Fibroblast of peridontal ligament (primary cell): ENCODE measurements at regions not wholly inside any gene's neighbourhood (a gene's known extent, or its start where the extent isn't known, plus 50 kb on each side); places are given as distances from the start of the nearest gene placed in this dataset.

ENCODE experiments used
- DNase-seq: peaks from one replicate; pipeline ENCODE4 v3.0.0-alpha.2; 2010; ENCODE audit errors: extremely low read depth

- DNase-seq = no peak
Observed at GRCh38 chr14:22047115-22047514, 373.5 kb upstream of the OR4E1 start.

GRCh38 chr14:22046063-22046462 is 372.4 kb upstream of the OR4E1 start:
- DNase-seq = no peak

DNA sequence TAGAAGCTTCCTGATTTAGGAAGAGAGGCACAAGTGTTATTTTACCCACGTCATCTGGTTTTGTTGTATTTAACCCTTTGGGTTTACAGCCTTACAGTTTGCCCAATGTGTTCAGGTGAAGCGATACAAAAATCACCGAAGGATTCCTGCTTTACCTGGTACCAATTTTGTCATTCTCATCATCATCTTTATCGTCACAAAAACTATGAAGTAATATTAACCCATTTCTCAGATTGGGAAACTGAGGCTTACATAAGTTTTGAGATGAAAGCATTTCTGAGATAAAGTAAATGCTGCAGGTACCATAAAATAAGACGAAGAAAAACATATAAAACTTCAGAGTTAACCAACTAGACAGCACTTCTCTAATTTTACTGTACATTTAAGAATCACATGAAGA is 370.6 kb upstream of the OR4E1 start:
- DNase-seq = no peak

- DNase-seq = no peak
Observed at GRCh38 chr14:22040781-22041125, 367.1 kb upstream of the OR4E1 start.

DNA sequence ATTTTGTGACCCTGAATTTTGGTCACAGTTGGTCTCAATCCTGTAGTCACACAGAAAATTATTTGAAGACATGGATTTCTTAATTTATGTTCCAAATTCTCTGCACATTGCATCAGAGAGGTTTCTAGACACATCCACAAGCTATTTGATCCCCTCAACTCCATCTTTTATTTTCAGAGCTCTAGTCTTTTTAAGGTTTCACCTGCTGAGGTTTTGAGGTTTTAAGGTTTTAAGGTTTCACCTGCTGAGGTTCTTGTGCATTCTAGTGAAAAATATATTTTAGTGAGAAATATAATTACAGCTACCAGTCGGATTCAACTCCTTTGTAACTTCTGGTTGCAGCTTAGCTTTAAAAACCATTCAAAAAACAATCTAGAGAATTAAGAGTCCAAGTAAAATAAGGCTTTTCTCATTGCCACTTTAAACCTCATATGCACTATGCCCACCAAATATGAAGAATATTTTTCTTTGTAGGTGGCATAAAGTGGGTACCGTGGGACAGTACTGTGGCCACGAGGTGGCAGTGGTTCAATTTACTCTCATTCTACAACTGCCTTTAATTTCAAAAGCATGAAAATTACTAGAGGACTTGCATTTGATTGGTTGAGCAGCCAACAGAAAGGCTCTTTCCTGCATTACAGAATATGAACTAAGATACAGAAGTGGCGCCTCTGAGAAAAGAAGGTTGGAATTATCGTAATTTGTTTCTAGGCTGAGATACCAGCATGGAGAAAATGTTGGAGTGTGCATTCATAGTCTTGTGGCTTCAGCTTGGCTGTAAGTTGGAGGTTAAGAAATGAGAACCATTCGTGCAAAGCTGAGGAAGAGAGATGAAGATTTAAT is 366.5 kb upstream of the OR4E1 start:
- DNase-seq = no peak

- no peak for DNase-seq
Observed at GRCh38 chr14:22036541-22037239, 363.1 kb upstream of the OR4E1 start.

DNA sequence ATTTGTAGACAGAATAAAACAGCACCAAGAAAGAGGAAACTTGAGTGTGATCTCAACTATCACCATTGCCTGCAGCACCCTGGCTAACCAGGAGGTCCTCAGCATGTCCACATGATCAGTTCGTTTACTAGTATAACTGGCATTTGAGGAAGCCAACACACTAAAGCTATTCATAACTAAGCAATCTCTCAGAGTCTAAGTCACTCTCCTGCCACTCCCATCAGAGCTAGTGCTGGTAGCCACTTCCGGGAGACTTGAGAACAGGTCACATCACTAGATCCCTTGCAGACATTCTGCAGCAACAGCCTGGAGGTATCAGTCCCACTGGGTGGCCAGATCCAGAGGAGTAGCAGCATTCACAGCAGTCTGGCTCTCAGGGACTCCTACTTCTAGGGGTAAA is 352.9 kb upstream of the OR4E1 start:
- DNase-seq = no peak

- DNase-seq = no peak
Observed at GRCh38 chr14:22025879-22026278, 352.3 kb upstream of the OR4E1 start.

GRCh38 chr14:22024137-22024536 is 350.5 kb upstream of the OR4E1 start:
- no peak for DNase-seq

GRCh38 chr14:22018890-22019289 is 345.3 kb upstream of the OR4E1 start:
- DNase-seq = no peak

- no peak for DNase-seq
Observed at GRCh38 chr14:22012452-22012851, 338.8 kb upstream of the OR4E1 start.

- no peak for DNase-seq
Observed at GRCh38 chr14:22011253-22011642, 337.6 kb upstream of the OR4E1 start.

- no peak for DNase-seq
Observed at GRCh38 chr14:22010545-22011252, 337.1 kb upstream of the OR4E1 start.

GRCh38 chr14:22008766-22009165 is 335.1 kb upstream of the OR4E1 start:
- no peak for DNase-seq

- no peak for DNase-seq
Observed at GRCh38 chr14:22007784-22008412, 334.3 kb upstream of the OR4E1 start.

DNA sequence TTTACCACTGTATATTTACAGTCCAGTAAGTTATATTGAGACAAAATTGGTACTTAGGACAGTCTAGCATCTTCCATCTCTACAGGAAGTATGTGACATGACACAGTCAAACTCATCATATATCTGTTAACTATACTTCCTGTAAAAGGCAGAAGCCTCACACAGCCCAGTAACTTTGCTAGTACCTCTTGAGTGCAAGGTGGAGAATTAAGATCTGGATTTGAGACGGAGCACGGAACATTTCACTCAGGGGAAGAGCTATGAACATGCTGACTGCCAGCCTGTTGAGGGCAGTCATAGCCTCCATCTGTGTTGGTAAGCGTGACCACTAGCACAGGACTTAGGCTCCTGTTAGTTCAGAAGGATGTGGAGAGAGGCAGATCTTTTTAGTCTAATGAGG is 333.7 kb upstream of the OR4E1 start:
- no peak for DNase-seq

- no peak for DNase-seq
Observed at GRCh38 chr14:22003461-22003860, 329.8 kb upstream of the OR4E1 start.

GRCh38 chr14:22002860-22003284 is 329.3 kb upstream of the OR4E1 start:
- DNase-seq = no peak

GRCh38 chr14:21999402-21999801 is 325.8 kb upstream of the OR4E1 start:
- DNase-seq = no peak

DNA sequence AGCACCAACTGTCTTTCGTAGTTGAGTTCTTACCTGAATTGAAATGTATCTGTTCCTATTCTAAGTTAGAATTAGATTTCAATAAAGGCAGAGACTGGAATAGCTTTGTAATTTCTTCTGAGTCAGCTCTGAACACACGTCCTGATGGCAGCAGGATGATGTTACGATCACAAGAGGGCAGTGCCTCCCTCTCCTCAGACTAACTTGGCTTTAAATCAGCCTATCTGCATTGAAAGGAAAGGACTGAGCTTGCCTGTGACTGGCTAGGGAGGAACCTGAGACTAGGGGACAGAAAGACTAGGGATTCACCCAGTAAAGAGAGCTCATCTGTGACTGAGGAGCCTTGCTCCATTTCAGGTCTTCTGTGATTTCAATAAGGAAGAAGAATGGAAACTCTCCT is 323.7 kb upstream of the OR4E1 start:
- DNase-seq = no peak

DNA sequence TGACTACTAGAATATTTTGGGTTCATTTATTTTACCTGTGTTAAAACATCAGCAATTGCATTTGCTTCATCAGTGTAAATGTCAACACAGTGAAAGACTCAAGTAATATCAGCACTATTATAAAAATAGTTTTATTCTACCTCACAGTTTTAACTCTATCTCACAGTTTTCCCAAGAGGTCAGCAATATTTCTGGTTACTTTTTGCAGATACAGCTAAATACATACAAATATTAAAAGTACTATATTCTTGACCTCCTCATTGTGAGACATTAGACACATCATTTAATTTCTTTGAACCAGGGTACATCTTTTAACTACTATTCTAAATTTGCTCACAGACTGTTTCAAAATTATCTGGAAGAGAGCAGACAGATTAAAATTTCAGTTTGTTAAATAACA is 321.7 kb upstream of the OR4E1 start:
- DNase-seq = no peak

DNA sequence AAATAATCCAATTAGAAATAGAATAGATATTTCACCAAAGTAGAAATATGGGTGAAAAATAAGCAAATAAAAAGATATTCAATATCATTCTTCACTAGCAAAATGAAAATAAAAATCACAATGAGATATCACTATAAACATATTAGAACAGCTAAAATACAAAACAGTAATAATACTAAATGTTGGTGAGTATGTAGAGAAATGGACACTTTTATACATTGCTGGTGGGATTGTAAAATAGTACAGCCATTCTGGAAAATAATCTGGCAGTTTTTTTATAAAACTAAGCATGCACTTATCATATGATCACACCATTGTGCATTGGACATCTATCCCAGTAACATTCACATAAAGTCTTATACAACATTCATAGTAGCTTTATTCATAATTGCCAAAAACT is 320.2 kb upstream of the OR4E1 start:
- no peak for DNase-seq
